Activated naive CD4-positive, alpha-beta T cell treated with anti-CD3 and anti-CD28 coated beads for 36 hours (primary cell): ENCODE measurements at regions not wholly inside any gene's neighbourhood (a gene's known extent, or its start where the extent isn't known, plus 50 kb on each side); places are given as distances from the start of the nearest gene placed in this dataset.

Experiments
- CTCF ChIA-PET: fragments of 350-600 bp; sonication (Branson Sonifier 250); formaldehyde crosslinking; loops from one replicate; lab custom pipeline; 2021; ENCODE audit warnings: antibody characterized with exemption; lab: Charles Lee
- DNase-seq: peaks from one replicate; pipeline ENCODE4 v3.0.0-alpha.2; 2020
- H3K27ac Mint-ChIP-seq: one replicate; pipeline ENCODE4 v1.8.0; 2021; ENCODE audit warnings: mild to moderate bottlenecking, mixed read lengths
- H3K27me3 Mint-ChIP-seq: one replicate; pipeline ENCODE4 v1.8.0; 2021; ENCODE audit warnings: low read depth, mixed read lengths
- H3K36me3 Mint-ChIP-seq: one replicate; pipeline ENCODE4 v1.8.0; 2021; ENCODE audit warnings: low read depth, mixed read lengths
- H3K4me1 Mint-ChIP-seq: one replicate; pipeline ENCODE4 v1.8.0; 2021; ENCODE audit warnings: low read depth, mixed read lengths
- H3K4me3 Mint-ChIP-seq: one replicate; pipeline ENCODE4 v1.8.0; 2021; ENCODE audit warnings: mild to moderate bottlenecking, moderate library complexity, mixed read lengths
- H3K9me3 Mint-ChIP-seq: one replicate; pipeline ENCODE4 v1.8.0; 2021; ENCODE audit warnings: mixed read lengths
- intact Hi-C: fragments of 100-400 bp; cut with micrococcal nuclease; formaldehyde crosslinking; loops from one replicate; pipeline ENCODE4 v1.15.1; 2023

- Mint-ChIP-seq H3K36me3 (no peaks in the 10 kb centered on the region), H3K9me3 (peaks cover 3% of the 10 kb centered on the region), H3K27ac (no peak overlapping the region), H3K4me3 (no peak overlapping the region), H3K27me3 (peaks cover 4% of the 10 kb centered on the region), H3K4me1 (no peaks in the 10 kb centered on the region)
- intact Hi-C loops: no loop called here
- CTCF ChIA-PET: no interaction called here
- DNase-seq: no peak
Measured at GRCh38 chr9:84609779-84610178, 59.8 kb upstream of the NTRK2 start.

GRCh38 chr9:84613431-84613830 is 56.1 kb upstream of the NTRK2 start:
- intact Hi-C loops: no loop called here
- H3K9me3 Mint-ChIP-seq: peaks cover 2% of the 10 kb centered on the region
- no peaks in the 10 kb centered on the region for H3K4me1 Mint-ChIP-seq
- H3K27ac Mint-ChIP-seq: no peak overlapping the region
- no peak overlapping the region for H3K4me3 Mint-ChIP-seq
- no peak for DNase-seq
- CTCF ChIA-PET: no interaction called here
- H3K36me3 Mint-ChIP-seq: no peaks in the 10 kb centered on the region
- no peaks in the 10 kb centered on the region for H3K27me3 Mint-ChIP-seq

GRCh38 chr9:84615544-84615943 is 54.0 kb upstream of the NTRK2 start:
- CTCF ChIA-PET: no interaction called here
- peaks cover 3% of the 10 kb centered on the region for H3K27me3 Mint-ChIP-seq
- no peaks in the 10 kb centered on the region for H3K9me3 Mint-ChIP-seq
- H3K27ac Mint-ChIP-seq: no peak overlapping the region
- intact Hi-C loops: no loop called here
- no peaks in the 10 kb centered on the region for H3K4me1 Mint-ChIP-seq
- no peak for DNase-seq
- no peak overlapping the region for H3K4me3 Mint-ChIP-seq
- H3K36me3 Mint-ChIP-seq: no peaks in the 10 kb centered on the region

DNA sequence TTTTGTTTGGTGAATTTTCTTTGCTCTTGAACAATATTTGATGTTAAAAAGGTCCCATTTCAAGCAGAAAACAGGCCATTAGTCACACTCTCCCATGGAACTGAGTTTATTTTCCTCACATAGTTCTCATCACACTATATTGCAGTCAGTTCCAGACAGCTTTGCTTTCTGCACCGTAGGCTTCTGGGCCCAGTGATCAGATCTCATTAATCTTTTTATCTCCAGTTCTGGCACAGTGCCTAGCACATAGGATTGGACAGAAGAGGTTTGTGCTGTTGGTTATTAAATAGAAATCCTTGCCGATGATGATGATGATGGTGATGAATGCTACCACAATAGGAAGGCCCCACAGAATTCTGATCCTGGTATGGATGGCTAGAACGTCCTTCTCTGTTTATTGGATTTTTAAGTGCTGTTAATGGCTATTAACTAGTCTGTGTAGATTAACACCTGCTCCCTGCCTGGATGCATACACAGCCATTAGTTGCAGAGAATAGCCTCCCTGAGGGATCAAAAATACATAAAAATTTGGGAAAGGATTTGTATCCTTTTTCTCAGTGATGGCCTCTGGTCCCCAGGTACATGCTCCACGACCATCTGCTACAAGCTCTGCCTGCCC is 52.0 kb upstream of the NTRK2 start:
- no peaks in the 10 kb centered on the region for H3K4me1 Mint-ChIP-seq
- no peaks in the 10 kb centered on the region for H3K9me3 Mint-ChIP-seq
- H3K4me3 Mint-ChIP-seq: no peak overlapping the region
- H3K36me3 Mint-ChIP-seq: no peaks in the 10 kb centered on the region
- CTCF ChIA-PET: interaction anchor here (0.6 kb wide), 1 partner anchor 1850 kb away, joined by 5 read pairs; no protein-coding TSS in a partner anchor
- H3K27ac Mint-ChIP-seq: no peak overlapping the region
- intact Hi-C loops: no loop called here
- peaks cover 5% of the 10 kb centered on the region for H3K27me3 Mint-ChIP-seq
- DNase-seq: no peak
